COLO668 (cell line): ENCODE measurements at regions not wholly inside any gene's neighbourhood (a gene's known extent, or its start where the extent isn't known, plus 50 kb on each side); places are given as distances from the start of the nearest gene placed in this dataset.

ENCODE experiments used
- DNase-seq: peaks from one replicate; lab custom pipeline; 2025; ENCODE audit not compliant: unreplicated experiment; lab: John Stamatoyannopoulos, UW

- no peak for DNase-seq
These were observed 171.5 kb downstream of the RCN1 start for GRCh38 chr11:32262367-32262766.

- no peak for DNase-seq
These were observed 169.4 kb downstream of the WT1 start for GRCh38 chr11:32265911-32266310.

GRCh38 chr11:32266601-32267000 lies 168.7 kb downstream of the WT1 start:
- no peak for DNase-seq

GRCh38 chr11:32267679-32268187 lies 167.6 kb downstream of the WT1 start:
- no peak for DNase-seq

- no peak for DNase-seq
These were observed 161.4 kb downstream of the WT1 start for GRCh38 chr11:32273931-32274330.

- no peak for DNase-seq
These were observed 155.7 kb downstream of the WT1 start for GRCh38 chr11:32279672-32280071.

GRCh38 chr11:32280339-32280738 lies 155.0 kb downstream of the WT1 start:
- no peak for DNase-seq

GRCh38 chr11:32288276-32288675 lies 147.1 kb downstream of the WT1 start:
- DNase-seq = no peak

GRCh38 chr11:32289701-32290100 lies 145.6 kb downstream of the WT1 start:
- no peak for DNase-seq

- no peak for DNase-seq
These were observed 144.6 kb downstream of the WT1 start for GRCh38 chr11:32290783-32291182.

GRCh38 chr11:32297611-32298011 lies 137.7 kb downstream of the WT1 start:
- DNase-seq = no peak

- DNase-seq = no peak
These were observed 132.5 kb downstream of the WT1 start for GRCh38 chr11:32302826-32303225.

- no peak for DNase-seq
These were observed 130.8 kb downstream of the WT1 start for GRCh38 chr11:32304521-32304920.

GRCh38 chr11:32305460-32305859 lies 129.9 kb downstream of the WT1 start:
- no peak for DNase-seq

- DNase-seq = no peak
These were observed 127.9 kb downstream of the WT1 start for GRCh38 chr11:32307471-32307870.

GRCh38 chr11:32307913-32308312 lies 127.4 kb downstream of the WT1 start:
- DNase-seq = no peak

GRCh38 chr11:32309530-32310213 lies 125.7 kb downstream of the WT1 start:
- DNase-seq = no peak

GRCh38 chr11:32310214-32310601 lies 125.1 kb downstream of the WT1 start:
- DNase-seq = no peak

GRCh38 chr11:32311346-32312065 lies 123.8 kb downstream of the WT1 start:
- DNase-seq = no peak

- no peak for DNase-seq
These were observed 123.0 kb downstream of the WT1 start for GRCh38 chr11:32312206-32312817.

- DNase-seq = no peak
These were observed 122.4 kb downstream of the WT1 start for GRCh38 chr11:32312865-32313403.

GRCh38 chr11:32313477-32313876 lies 121.9 kb downstream of the WT1 start:
- DNase-seq = no peak
